ENCODE measurements at regions not wholly inside any gene's neighbourhood (a gene's known extent, or its start where the extent isn't known, plus 50 kb on each side); places are given as distances from the start of the nearest gene placed in this dataset.

GRCh38 chr14:51552768-51553404 lies 98.8 kb upstream of the FRMD6 start:
- Histone ChIP-seq H4K91ac (ENCODE audit: low read depth, low read length, poor library complexity) (no peak overlapping the region), H2AK5ac (ENCODE audit: low read depth, low read length) (no peak overlapping the region), H2BK15ac (ENCODE audit: low read length) (no peak overlapping the region), H3K9me3 (replicated peaks in 1 of 2; ENCODE audit: control insufficient read depth in 2 of 2, insufficient read depth in 1 of 2, low read depth in 1 of 2, low read length in 2 of 2) (no peaks in the 10 kb centered on the region), H3K36me3 (replicated peaks in 1 of 2; ENCODE audit: control insufficient read depth in 2 of 2, insufficient read depth in 2 of 2, low read length in 2 of 2) (no peaks in the 10 kb centered on the region), H4K8ac (ENCODE audit: low read depth, low read length) (no peak overlapping the region), H3K27me3 (ENCODE audit: control insufficient read depth in 3 of 3, insufficient read depth in 3 of 3, low read depth in 1 of 3, low read length in 3 of 3) (no peaks in the 10 kb centered on the region), H3K4me1 (ENCODE audit: control insufficient read depth in 2 of 2, insufficient read depth in 1 of 2, low read depth in 1 of 2, low read length in 2 of 2) (no peaks in the 10 kb centered on the region), H3K4me2 (ENCODE audit: insufficient read depth, low read length, poor library complexity, severe bottlenecking) (no peak overlapping the region), H3K14ac (ENCODE audit: low read length) (no peak overlapping the region), H3K23ac (ENCODE audit: low read depth, low read length, poor library complexity) (no peak overlapping the region), H3K79me1 (ENCODE audit: low read depth, low read length) (no peaks in the 10 kb centered on the region), H3K9ac (ENCODE audit: low read depth, low read length, poor library complexity) (no peak overlapping the region), H3K4me3 (ENCODE audit: low read length in 2 of 2) (no peak overlapping the region), H3K27ac (replicated peaks; ENCODE audit: low read length) (no peak overlapping the region), H3K18ac (ENCODE audit: low read length) (no peak overlapping the region), H2BK5ac (ENCODE audit: low read length) (no peak overlapping the region), H2AFZ (ENCODE audit: low read length) (no peak overlapping the region), H3K4ac (ENCODE audit: low read length) (no peak overlapping the region), H2BK120ac (ENCODE audit: low read depth, low read length) (no peak overlapping the region), H2BK12ac (ENCODE audit: low read length) (no peak overlapping the region)
- DNase-seq (ENCODE audit: low spot score), result no peak
- WGBS, 2 donors (ENCODE audit: extremely low coverage in 2 of 2, insufficient read length in 2 of 2, insufficient replicate concordance in 1 of 2), result no CpG with 5 or more reads among the region's 4 CpGs

- Histone ChIP-seq H2BK12ac (ENCODE audit: low read length) (no peak overlapping the region), H3K4me2 (ENCODE audit: insufficient read depth, low read length, poor library complexity, severe bottlenecking) (no peak overlapping the region), H3K18ac (ENCODE audit: low read length) (no peak overlapping the region), H3K4ac (ENCODE audit: low read length) (no peak overlapping the region), H3K9me3 (replicated peaks in 1 of 2; ENCODE audit: control insufficient read depth in 2 of 2, insufficient read depth in 1 of 2, low read depth in 1 of 2, low read length in 2 of 2) (no peaks in the 10 kb centered on the region), H4K91ac (ENCODE audit: low read depth, low read length, poor library complexity) (no peak overlapping the region), H2AK5ac (ENCODE audit: low read depth, low read length) (no peak overlapping the region), H4K8ac (ENCODE audit: low read depth, low read length) (no peak overlapping the region), H2AFZ (ENCODE audit: low read length) (no peak overlapping the region), H3K14ac (ENCODE audit: low read length) (no peak overlapping the region), H3K27ac (replicated peaks; ENCODE audit: low read length) (no peak overlapping the region), H3K36me3 (replicated peaks in 1 of 2; ENCODE audit: control insufficient read depth in 2 of 2, insufficient read depth in 2 of 2, low read length in 2 of 2) (no peaks in the 10 kb centered on the region), H3K27me3 (ENCODE audit: control insufficient read depth in 3 of 3, insufficient read depth in 3 of 3, low read depth in 1 of 3, low read length in 3 of 3) (no peaks in the 10 kb centered on the region), H3K4me3 (ENCODE audit: low read length in 2 of 2) (no peak overlapping the region), H2BK5ac (ENCODE audit: low read length) (no peak overlapping the region), H3K23ac (ENCODE audit: low read depth, low read length, poor library complexity) (no peak overlapping the region), H2BK15ac (ENCODE audit: low read length) (no peak overlapping the region), H2BK120ac (ENCODE audit: low read depth, low read length) (no peak overlapping the region), H3K9ac (ENCODE audit: low read depth, low read length, poor library complexity) (no peak overlapping the region), H3K79me1 (ENCODE audit: low read depth, low read length) (no peaks in the 10 kb centered on the region), H3K4me1 (ENCODE audit: control insufficient read depth in 2 of 2, insufficient read depth in 1 of 2, low read depth in 1 of 2, low read length in 2 of 2) (no peaks in the 10 kb centered on the region)
- no CpG with 5 or more reads among the region's 8 CpGs for WGBS, 2 donors (ENCODE audit: extremely low coverage in 2 of 2, insufficient read length in 2 of 2, insufficient replicate concordance in 1 of 2)
- no peak for DNase-seq (ENCODE audit: low spot score)
These were observed 97.3 kb upstream of the FRMD6 start for GRCh38 chr14:51554339-51554920.

DNA sequence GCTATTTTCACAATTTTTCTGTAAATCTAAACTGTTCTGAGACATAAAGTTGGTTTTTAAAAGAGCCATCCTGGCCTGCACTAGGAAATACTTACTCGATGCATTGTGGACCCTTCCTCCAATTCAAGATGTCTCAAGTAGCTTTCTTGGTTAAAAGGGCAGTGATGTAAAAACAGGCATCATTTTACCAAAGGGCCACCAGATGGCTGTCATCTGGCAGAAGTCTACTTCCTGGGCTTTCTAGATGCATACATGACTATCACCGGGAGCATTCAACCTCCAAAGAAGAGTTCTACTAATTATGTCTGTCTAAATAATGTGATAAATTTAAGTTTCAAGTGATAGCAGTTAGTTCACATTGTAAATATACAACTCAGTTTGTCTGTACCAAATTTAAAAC lies 96.8 kb upstream of the FRMD6 start:
- H3K9ac ChIP-seq (ENCODE audit: low read depth, low read length, poor library complexity), result no peak overlapping the region
- no peak overlapping the region for H3K14ac ChIP-seq (ENCODE audit: low read length)
- H3K79me1 ChIP-seq (ENCODE audit: low read depth, low read length), result no peaks in the 10 kb centered on the region
- H4K91ac ChIP-seq (ENCODE audit: low read depth, low read length, poor library complexity), result no peak overlapping the region
- no peak overlapping the region for H4K8ac ChIP-seq (ENCODE audit: low read depth, low read length)
- H3K23ac ChIP-seq (ENCODE audit: low read depth, low read length, poor library complexity), result no peak overlapping the region
- H2AFZ ChIP-seq (ENCODE audit: low read length), result no peak overlapping the region
- H2AK5ac ChIP-seq (ENCODE audit: low read depth, low read length), result no peak overlapping the region
- no peaks in the 10 kb centered on the region for H3K9me3 ChIP-seq (replicated peaks in 1 of 2; ENCODE audit: control insufficient read depth in 2 of 2, insufficient read depth in 1 of 2, low read depth in 1 of 2, low read length in 2 of 2)
- no peak overlapping the region for H3K18ac ChIP-seq (ENCODE audit: low read length)
- H3K4me2 ChIP-seq (ENCODE audit: insufficient read depth, low read length, poor library complexity, severe bottlenecking), result no peak overlapping the region
- no peak overlapping the region for H2BK5ac ChIP-seq (ENCODE audit: low read length)
- no peak overlapping the region for H2BK12ac ChIP-seq (ENCODE audit: low read length)
- no peak overlapping the region for H2BK15ac ChIP-seq (ENCODE audit: low read length)
- H3K27me3 ChIP-seq (ENCODE audit: control insufficient read depth in 3 of 3, insufficient read depth in 3 of 3, low read depth in 1 of 3, low read length in 3 of 3), result no peaks in the 10 kb centered on the region
- H3K27ac ChIP-seq (replicated peaks; ENCODE audit: low read length), result no peak overlapping the region
- no peak overlapping the region for H3K4ac ChIP-seq (ENCODE audit: low read length)
- H2BK120ac ChIP-seq (ENCODE audit: low read depth, low read length), result no peak overlapping the region
- no peaks in the 10 kb centered on the region for H3K4me1 ChIP-seq (ENCODE audit: control insufficient read depth in 2 of 2, insufficient read depth in 1 of 2, low read depth in 1 of 2, low read length in 2 of 2)
- no peak overlapping the region for H3K4me3 ChIP-seq (ENCODE audit: low read length in 2 of 2)
- no peaks in the 10 kb centered on the region for H3K36me3 ChIP-seq (replicated peaks in 1 of 2; ENCODE audit: control insufficient read depth in 2 of 2, insufficient read depth in 2 of 2, low read length in 2 of 2)
- WGBS, 2 donors (ENCODE audit: extremely low coverage in 2 of 2, insufficient read length in 2 of 2, insufficient replicate concordance in 1 of 2), result no CpG with 5 or more reads among the region's 2 CpGs
- DNase-seq (ENCODE audit: low spot score), result no peak

GRCh38 chr14:51561141-51561540 lies 90.6 kb upstream of the FRMD6 start:
- Histone ChIP-seq H3K18ac (ENCODE audit: low read length) (no peak overlapping the region), H3K4ac (ENCODE audit: low read length) (no peak overlapping the region), H2BK12ac (ENCODE audit: low read length) (no peak overlapping the region), H2BK5ac (ENCODE audit: low read length) (no peak overlapping the region), H2BK15ac (ENCODE audit: low read length) (no peak overlapping the region), H2AFZ (ENCODE audit: low read length) (no peak overlapping the region), H3K23ac (ENCODE audit: low read depth, low read length, poor library complexity) (no peak overlapping the region), H3K4me1 (ENCODE audit: control insufficient read depth in 2 of 2, insufficient read depth in 1 of 2, low read depth in 1 of 2, low read length in 2 of 2) (peaks cover 1 to 12% of the 10 kb centered on the region in 2 donors), H3K9ac (ENCODE audit: low read depth, low read length, poor library complexity) (no peak overlapping the region), H3K79me1 (ENCODE audit: low read depth, low read length) (no peaks in the 10 kb centered on the region), H3K9me3 (replicated peaks in 1 of 2; ENCODE audit: control insufficient read depth in 2 of 2, insufficient read depth in 1 of 2, low read depth in 1 of 2, low read length in 2 of 2) (no peaks in the 10 kb centered on the region), H4K91ac (ENCODE audit: low read depth, low read length, poor library complexity) (no peak overlapping the region), H3K27ac (replicated peaks; ENCODE audit: low read length) (no peak overlapping the region), H3K27me3 (ENCODE audit: control insufficient read depth in 3 of 3, insufficient read depth in 3 of 3, low read depth in 1 of 3, low read length in 3 of 3) (peaks cover 0 to 11% (median 0%) of the 10 kb centered on the region in 3 experiments), H2BK120ac (ENCODE audit: low read depth, low read length) (no peak overlapping the region), H4K8ac (ENCODE audit: low read depth, low read length) (no peak overlapping the region), H3K4me3 (ENCODE audit: low read length in 2 of 2) (no peak overlapping the region), H3K4me2 (ENCODE audit: insufficient read depth, low read length, poor library complexity, severe bottlenecking) (no peak overlapping the region), H2AK5ac (ENCODE audit: low read depth, low read length) (no peak overlapping the region), H3K14ac (ENCODE audit: low read length) (no peak overlapping the region), H3K36me3 (replicated peaks in 1 of 2; ENCODE audit: control insufficient read depth in 2 of 2, insufficient read depth in 2 of 2, low read length in 2 of 2) (no peaks in the 10 kb centered on the region)
- no peak for DNase-seq (ENCODE audit: low spot score)
- no CpG with 5 or more reads among the region's 2 CpGs for WGBS, 2 donors (ENCODE audit: extremely low coverage in 2 of 2, insufficient read length in 2 of 2, insufficient replicate concordance in 1 of 2)

Data from neuronal stem cell (in vitro differentiated cells).